Mesothelial cell of epicardium (in vitro differentiated cells): ENCODE measurements at regions not wholly inside any gene's neighbourhood (a gene's known extent, or its start where the extent isn't known, plus 50 kb on each side); places are given as distances from the start of the nearest gene placed in this dataset.
A peak's percentile ranks its signal among the peaks of the same experiment; 100 is the strongest.
"Not testable (repeated sequence)": the region's sequence is repeated elsewhere in the genome, so short reads cannot be mapped to it uniquely, and the experiment has no call there.

ENCODE experiments used
- DNase-seq, 2 experiments: peaks; one replicate each; pipeline ENCODE4 v3.0.0; 2021; ENCODE audit warnings: low spot score in 2 of 2; ENCODE audit not compliant: unreplicated experiment in 2 of 2
- H3K27ac Mint-ChIP-seq: 2 replicates; pipeline ENCODE4 v1.8.0; 2021; ENCODE audit warnings: mixed read lengths
- H3K27me3 Mint-ChIP-seq: 2 replicates; pipeline ENCODE4 v1.8.0; 2021; ENCODE audit warnings: low read depth, mixed read lengths
- H3K36me3 Mint-ChIP-seq: 2 replicates; pipeline ENCODE4 v1.8.0; 2021; ENCODE audit warnings: mixed read lengths
- H3K4me1 Mint-ChIP-seq: 2 replicates; pipeline ENCODE4 v1.8.0; 2021; ENCODE audit warnings: mixed read lengths
- H3K4me3 Mint-ChIP-seq: 2 replicates; pipeline ENCODE4 v1.8.0; 2021; ENCODE audit warnings: mild to moderate bottlenecking, moderate library complexity, mixed read lengths
- H3K9me3 Mint-ChIP-seq: 2 replicates; pipeline ENCODE4 v1.8.0; 2021; ENCODE audit warnings: mixed read lengths
- CTCF ChIP-seq: fragments of 200-600 bp; sonication (generic); IDR thresholded peaks from one replicate; pipeline ENCODE4 v1.5.0; 2021; ENCODE audit warnings: antibody characterized with exemption; ENCODE audit not compliant: unreplicated experiment

DNA sequence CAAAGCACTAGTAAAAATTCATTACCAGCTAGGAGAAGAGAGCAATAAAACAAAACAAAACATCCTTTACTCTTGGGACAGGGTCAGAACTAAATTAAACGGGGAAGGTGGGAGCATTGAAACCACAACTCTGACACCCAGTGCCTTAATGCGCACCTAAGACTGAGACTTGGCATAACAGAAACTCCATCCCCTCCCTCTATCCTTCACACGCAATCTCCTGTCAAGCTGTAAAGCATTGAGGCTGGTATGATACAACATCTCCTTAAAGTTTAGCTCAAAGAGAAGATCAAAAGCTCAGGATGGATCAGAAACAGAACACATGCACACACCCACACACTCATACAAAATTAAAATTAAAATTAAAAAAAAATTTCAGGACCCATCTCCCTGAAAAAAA is 951.3 kb downstream of the STIM2 start:
- TF ChIP-seq CTCF = no peak

GRCh38 chr4:27813226-27813625 is 952.6 kb downstream of the STIM2 start:
- not testable (repeated sequence) for H3K9me3 Mint-ChIP-seq, DNase-seq, H3K36me3 Mint-ChIP-seq, H3K27me3 Mint-ChIP-seq
- Mint-ChIP-seq H3K4me1 (peaks cover 14% of the 10 kb centered on the region), H3K4me3 (peak overlapping the region; percentile 44), H3K27ac (peak overlapping the region; percentile 10)

More for the DNA sequence above, 951.3 kb downstream of the STIM2 start:
- Mint-ChIP-seq H3K36me3 (no peaks in the 10 kb centered on the region), H3K4me1 (peaks cover 14% of the 10 kb centered on the region), H3K9me3 (no peaks in the 10 kb centered on the region), H3K27me3 (no peaks in the 10 kb centered on the region), H3K27ac (no peak overlapping the region), H3K4me3 (no peak overlapping the region)
- no peak for DNase-seq

DNA sequence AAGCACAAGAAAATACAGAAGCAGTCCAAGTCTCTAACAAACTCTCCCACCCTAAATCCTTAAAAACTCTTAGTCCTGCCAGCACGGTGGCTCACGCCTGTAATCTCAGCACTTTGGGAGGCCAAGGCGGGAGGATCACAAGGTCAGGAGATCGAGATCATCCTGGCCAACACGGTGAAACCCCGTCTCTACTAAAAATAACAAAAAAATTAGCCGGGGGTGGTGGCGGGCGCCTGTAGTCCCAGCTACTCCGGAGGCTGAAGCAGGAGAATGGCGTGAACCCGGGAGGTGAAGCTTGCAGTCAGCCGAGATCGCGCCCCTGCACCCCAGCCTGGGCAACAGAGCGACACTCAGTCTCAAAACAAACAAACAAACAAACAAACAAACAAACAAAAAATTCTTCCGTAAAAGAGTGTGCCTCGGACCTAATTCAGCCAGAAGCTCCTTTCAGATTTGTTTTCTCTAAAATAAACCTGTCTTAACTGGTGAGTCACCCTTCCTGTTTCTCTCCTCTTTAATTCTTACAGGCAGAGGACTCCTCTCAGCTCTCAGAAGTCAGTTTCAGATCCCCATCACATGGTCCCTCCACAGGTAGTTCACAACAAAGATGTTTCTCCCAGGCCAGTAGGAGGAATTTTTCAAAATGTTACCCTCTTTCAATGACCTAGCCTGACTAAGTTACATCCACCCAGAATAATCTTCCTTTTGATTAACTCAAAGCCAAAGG is 953.2 kb downstream of the STIM2 start:
- H3K4me1 Mint-ChIP-seq = peaks cover 14% of the 10 kb centered on the region
- not testable (repeated sequence) for H3K36me3 Mint-ChIP-seq, H3K27me3 Mint-ChIP-seq, H3K9me3 Mint-ChIP-seq, DNase-seq
- H3K27ac Mint-ChIP-seq = peak overlapping the region; percentile 10
- H3K4me3 Mint-ChIP-seq = peak overlapping the region; percentile 44

DNA sequence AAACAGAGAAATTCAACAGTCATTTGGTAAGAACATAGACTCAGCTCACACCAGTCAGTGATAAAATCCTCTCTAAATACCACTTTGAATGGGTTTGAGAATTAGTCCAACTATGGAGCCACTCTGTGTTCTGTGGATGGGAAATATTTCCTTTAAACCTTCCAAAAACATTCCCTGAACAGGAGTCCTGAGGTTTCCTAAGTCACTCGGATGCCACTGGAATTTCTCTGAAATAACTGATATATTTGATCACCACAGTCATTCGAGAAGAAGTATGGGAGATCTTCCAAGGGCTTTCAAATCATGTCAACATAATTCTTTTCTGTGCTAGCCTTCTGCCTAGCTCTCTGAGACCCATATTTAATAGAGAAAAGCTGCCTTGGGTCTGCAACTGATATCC is 958.6 kb downstream of the STIM2 start:
- DNase-seq = no peak
- no peak overlapping the region for H3K4me3 Mint-ChIP-seq
- no peaks in the 10 kb centered on the region for H3K36me3 Mint-ChIP-seq
- peaks cover 9% of the 10 kb centered on the region for H3K9me3 Mint-ChIP-seq
- H3K27me3 Mint-ChIP-seq = no peaks in the 10 kb centered on the region
- no peaks in the 10 kb centered on the region for H3K4me1 Mint-ChIP-seq
- no peak for TF ChIP-seq CTCF
- H3K27ac Mint-ChIP-seq = no peak overlapping the region

DNA sequence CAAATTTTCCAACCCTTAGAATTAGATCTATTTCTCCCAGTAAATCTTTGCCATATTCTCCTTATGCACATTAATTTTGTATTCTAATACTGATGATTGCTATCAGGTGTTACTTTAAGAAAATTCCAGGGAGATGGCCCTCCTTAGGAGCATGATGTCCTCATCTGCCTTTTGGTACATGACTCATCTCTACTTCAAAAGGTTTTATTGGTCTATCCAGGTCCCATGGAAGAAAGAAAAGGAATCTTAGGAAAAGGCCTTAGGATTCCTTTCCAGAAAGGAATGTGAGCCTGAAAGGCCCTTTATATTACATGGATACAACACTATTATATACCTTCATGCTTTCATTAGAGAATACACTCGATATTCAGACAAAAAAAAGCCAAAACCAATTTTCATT is 968.2 kb downstream of the STIM2 start:
- no peak overlapping the region for H3K4me3 Mint-ChIP-seq
- no peaks in the 10 kb centered on the region for H3K27me3 Mint-ChIP-seq
- H3K4me1 Mint-ChIP-seq = no peaks in the 10 kb centered on the region
- no peak for DNase-seq
- no peak overlapping the region for H3K27ac Mint-ChIP-seq
- TF ChIP-seq CTCF = no peak
- H3K36me3 Mint-ChIP-seq = no peaks in the 10 kb centered on the region
- H3K9me3 Mint-ChIP-seq = no peaks in the 10 kb centered on the region

DNA sequence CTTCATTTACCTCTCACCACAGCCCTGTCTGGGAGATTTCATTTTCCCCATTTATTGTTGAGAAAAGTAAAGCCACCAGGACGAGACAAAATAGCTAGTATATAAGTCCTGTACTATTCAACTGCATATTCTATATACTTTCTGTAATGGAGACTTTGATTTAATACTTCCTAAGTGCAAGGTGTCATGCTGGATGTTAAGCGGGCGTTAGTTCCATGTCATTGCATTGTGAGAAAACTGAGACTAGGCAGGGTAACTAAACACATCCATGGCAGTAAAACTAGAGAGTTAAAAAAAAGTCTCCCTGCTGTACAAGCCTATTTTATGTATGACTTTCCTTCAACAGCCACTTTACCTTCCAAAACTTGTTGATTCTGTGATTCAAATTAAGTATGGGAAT is 969.6 kb downstream of the STIM2 start:
- Mint-ChIP-seq H3K4me3 (no peak overlapping the region), H3K27ac (no peak overlapping the region), H3K36me3 (no peaks in the 10 kb centered on the region), H3K9me3 (no peaks in the 10 kb centered on the region), H3K4me1 (no peaks in the 10 kb centered on the region), H3K27me3 (no peaks in the 10 kb centered on the region)
- DNase-seq = no peak
- TF ChIP-seq CTCF = no peak

GRCh38 chr4:27835851-27836250 is 975.2 kb downstream of the STIM2 start:
- Mint-ChIP-seq H3K27me3 (no peaks in the 10 kb centered on the region), H3K4me3 (no peak overlapping the region), H3K27ac (no peak overlapping the region), H3K36me3 (no peaks in the 10 kb centered on the region), H3K9me3 (peaks cover 9% of the 10 kb centered on the region), H3K4me1 (no peaks in the 10 kb centered on the region)
- no peak for DNase-seq
- no peak for TF ChIP-seq CTCF
